ENCODE measurements at regions not wholly inside any gene's neighbourhood (a gene's known extent, or its start where the extent isn't known, plus 50 kb on each side); places are given as distances from the start of the nearest gene placed in this dataset.

GRCh38 chr10:128814782-128815181, 652.3 kb upstream of the MGMT start:
- DNase-seq (ENCODE audit: low read depth, low spot score) (no peak), ATAC-seq (no peak)
- no peaks in the 10 kb centered on the region for H3K79me2 ChIP-seq (ENCODE audit: insufficient read depth, low read length)
- no peak overlapping the region for H3K4me3 ChIP-seq (replicated peaks in 1 of 2; ENCODE audit: low read depth in 1 of 2, low read length in 2 of 2)
- H3K9me2 ChIP-seq (ENCODE audit: insufficient read depth), result no peaks in the 10 kb centered on the region
- H3K9me3 ChIP-seq (ENCODE audit: control insufficient read depth in 1 of 2, insufficient read depth in 1 of 2, low read depth in 1 of 2, low read length in 2 of 2), result no peaks in the 10 kb centered on the region
- no peaks in the 10 kb centered on the region for H3K36me3 ChIP-seq (ENCODE audit: control insufficient read depth in 1 of 2, insufficient read depth in 2 of 2, low read length in 2 of 2)
- H4K20me1 ChIP-seq (ENCODE audit: insufficient read depth), result no peaks in the 10 kb centered on the region
- no peak overlapping the region for H3K27ac ChIP-seq (ENCODE audit: low read depth, low read length)
- H3K9ac ChIP-seq (ENCODE audit: low read length), result no peak overlapping the region
- BruUV-seq (replicated peaks), result no TSS peak
- no peak for TF ChIP-seq EGR1 (IDR thresholded peaks at IDR 0.05; ENCODE audit: low read depth)
- ChIA-PET CTCF (no interaction called here), RAD21 (ENCODE audit: low non-redundant PET in 1 of 2, low total read pairs in 2 of 2, uncharacterized antibody in 2 of 2, unreplicated experiment in 2 of 2) (no interaction called here), POLR2A (no interaction called here)
- no peak overlapping the region for H3K4me2 ChIP-seq (ENCODE audit: low read length)
- no peaks in the 10 kb centered on the region for H3K4me1 ChIP-seq (ENCODE audit: control insufficient read depth in 1 of 2, insufficient read depth in 2 of 2, low read length in 2 of 2)
- H3K27me3 ChIP-seq (ENCODE audit: insufficient read depth, low read length), result no peaks in the 10 kb centered on the region; the same call in 1 of the 2 replicates
- H2AFZ ChIP-seq (ENCODE audit: low read depth, low read length, poor library complexity, severe bottlenecking), result no peak overlapping the region
- intact Hi-C loops (cut with micrococcal nuclease), result no loop called here

GRCh38 chr10:128816726-128817125, 650.3 kb upstream of the MGMT start:
- CTCF ChIA-PET, result no interaction called here
- intact Hi-C loops (cut with micrococcal nuclease), result no loop called here
- Histone ChIP-seq H3K9me3 (ENCODE audit: control insufficient read depth in 1 of 2, insufficient read depth in 1 of 2, low read depth in 1 of 2, low read length in 2 of 2) (no peaks in the 10 kb centered on the region), H4K20me1 (ENCODE audit: insufficient read depth) (no peaks in the 10 kb centered on the region), H3K9me2 (ENCODE audit: insufficient read depth) (no peaks in the 10 kb centered on the region), H3K27me3 (ENCODE audit: insufficient read depth, low read length) (no peaks in the 10 kb centered on the region; the same call in 1 of the 2 replicates), H2AFZ (ENCODE audit: low read depth, low read length, poor library complexity, severe bottlenecking) (no peak overlapping the region), H3K79me2 (ENCODE audit: insufficient read depth, low read length) (no peaks in the 10 kb centered on the region), H3K27ac (ENCODE audit: low read depth, low read length) (no peak overlapping the region), H3K4me2 (ENCODE audit: low read length) (no peak overlapping the region), H3K9ac (ENCODE audit: low read length) (no peak overlapping the region), H3K36me3 (ENCODE audit: control insufficient read depth in 1 of 2, insufficient read depth in 2 of 2, low read length in 2 of 2) (no peaks in the 10 kb centered on the region), H3K4me3 (replicated peaks in 1 of 2; ENCODE audit: low read depth in 1 of 2, low read length in 2 of 2) (no peak overlapping the region), H3K4me1 (ENCODE audit: control insufficient read depth in 1 of 2, insufficient read depth in 2 of 2, low read length in 2 of 2) (no peaks in the 10 kb centered on the region)
- no TSS peak for BruUV-seq (replicated peaks)
- TF ChIP-seq ZFX (IDR thresholded peaks at IDR 0.05) (no peak), POLR2AphosphoS5 (IDR thresholded peaks at IDR 0.05; ENCODE audit: low read depth, low read length) (no peak), CEBPB (IDR thresholded peaks at IDR 0.05; ENCODE audit: low read depth) (no peak), SIN3A (IDR thresholded peaks at IDR 0.05; ENCODE audit: low read depth) (no peak), SP1 (IDR thresholded peaks at IDR 0.05; ENCODE audit: low read depth) (no peak), ATF3 (IDR thresholded peaks at IDR 0.05) (no peak), ZNF274 (IDR thresholded peaks at IDR 0.05; ENCODE audit: low read depth, low read length) (no peak), RAD21 (IDR thresholded peaks at IDR 0.05; ENCODE audit: low read depth) (no peak), TCF7L2 (IDR thresholded peaks at IDR 0.05; ENCODE audit: borderline replicate concordance, extremely low read depth, insufficient read depth, insufficient read length) (no peak), CBX3 (IDR thresholded peaks at IDR 0.05; ENCODE audit: low read depth) (no peak), REST (IDR thresholded peaks at IDR 0.05; ENCODE audit: low read depth) (no peak)
- POLR2A ChIA-PET, result no interaction called here
- RAD21 ChIA-PET (ENCODE audit: low non-redundant PET in 1 of 2, low total read pairs in 2 of 2, uncharacterized antibody in 2 of 2, unreplicated experiment in 2 of 2), result no interaction called here
- DNase-seq (ENCODE audit: low read depth, low spot score) (no peak), ATAC-seq (no peak)
